Chondrocyte (in vitro differentiated cells): ENCODE measurements at regions not wholly inside any gene's neighbourhood (a gene's known extent, or its start where the extent isn't known, plus 50 kb on each side); places are given as distances from the start of the nearest gene placed in this dataset.

Source experiments
- DNase-seq: peaks from one replicate; pipeline ENCODE4 v3.0.0; 2021; ENCODE audit warnings: mixed read lengths, low spot score
- H3K27ac Mint-ChIP-seq: one replicate; pipeline ENCODE4 v1.8.0; 2021; ENCODE audit warnings: mild to moderate bottlenecking, moderate library complexity, mixed read lengths; ENCODE audit not compliant: unreplicated experiment
- H3K27me3 Mint-ChIP-seq: 2 replicates; pipeline ENCODE4 v1.8.0; 2021; ENCODE audit warnings: low read depth, mixed read lengths
- H3K36me3 Mint-ChIP-seq: 2 replicates; pipeline ENCODE4 v1.8.0; 2021; ENCODE audit warnings: low read depth, mixed read lengths
- H3K4me1 Mint-ChIP-seq: 2 replicates; pipeline ENCODE4 v1.8.0; 2021; ENCODE audit warnings: low read depth, mild to moderate bottlenecking, mixed read lengths
- H3K4me3 Mint-ChIP-seq: one replicate; pipeline ENCODE4 v1.8.0; 2021; ENCODE audit warnings: mild to moderate bottlenecking, moderate library complexity, mixed read lengths; ENCODE audit not compliant: unreplicated experiment
- H3K9me3 Mint-ChIP-seq: 2 replicates; pipeline ENCODE4 v1.8.0; 2021; ENCODE audit warnings: low read depth, mixed read lengths
- TF ChIP-seq, protein P1 (sequence below): fragments of 200-600 bp; sonication (generic); IDR thresholded peaks from 2 replicates; pipeline ENCODE4 v1.5.0; 2021; ENCODE audit warnings: antibody characterized with exemption, mild to moderate bottlenecking, moderate library complexity

DNA sequence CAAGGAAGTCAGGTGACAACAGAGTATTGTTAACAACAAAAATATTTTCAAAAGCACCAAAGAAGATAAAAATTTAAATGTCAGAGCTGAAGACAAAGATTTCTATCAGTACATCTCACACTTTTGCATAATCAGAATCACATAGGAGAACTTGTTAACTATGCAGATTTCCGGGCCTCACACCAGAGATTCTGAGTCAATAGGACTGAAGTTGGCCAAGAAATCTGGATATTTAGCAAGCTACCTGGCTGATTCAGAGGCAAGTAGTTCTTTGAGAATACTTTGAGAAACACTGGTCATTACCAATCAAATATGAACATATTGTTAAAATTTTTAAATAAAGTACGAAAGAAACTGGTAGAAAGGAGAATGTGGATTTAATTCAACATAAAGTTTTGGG, 80.5 kb upstream of the GLIS3 start:
- H3K36me3 Mint-ChIP-seq, result no peaks in the 10 kb centered on the region
- TF ChIP-seq, protein P1, sequence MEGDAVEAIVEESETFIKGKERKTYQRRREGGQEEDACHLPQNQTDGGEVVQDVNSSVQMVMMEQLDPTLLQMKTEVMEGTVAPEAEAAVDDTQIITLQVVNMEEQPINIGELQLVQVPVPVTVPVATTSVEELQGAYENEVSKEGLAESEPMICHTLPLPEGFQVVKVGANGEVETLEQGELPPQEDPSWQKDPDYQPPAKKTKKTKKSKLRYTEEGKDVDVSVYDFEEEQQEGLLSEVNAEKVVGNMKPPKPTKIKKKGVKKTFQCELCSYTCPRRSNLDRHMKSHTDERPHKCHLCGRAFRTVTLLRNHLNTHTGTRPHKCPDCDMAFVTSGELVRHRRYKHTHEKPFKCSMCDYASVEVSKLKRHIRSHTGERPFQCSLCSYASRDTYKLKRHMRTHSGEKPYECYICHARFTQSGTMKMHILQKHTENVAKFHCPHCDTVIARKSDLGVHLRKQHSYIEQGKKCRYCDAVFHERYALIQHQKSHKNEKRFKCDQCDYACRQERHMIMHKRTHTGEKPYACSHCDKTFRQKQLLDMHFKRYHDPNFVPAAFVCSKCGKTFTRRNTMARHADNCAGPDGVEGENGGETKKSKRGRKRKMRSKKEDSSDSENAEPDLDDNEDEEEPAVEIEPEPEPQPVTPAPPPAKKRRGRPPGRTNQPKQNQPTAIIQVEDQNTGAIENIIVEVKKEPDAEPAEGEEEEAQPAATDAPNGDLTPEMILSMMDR, result no peak

DNA sequence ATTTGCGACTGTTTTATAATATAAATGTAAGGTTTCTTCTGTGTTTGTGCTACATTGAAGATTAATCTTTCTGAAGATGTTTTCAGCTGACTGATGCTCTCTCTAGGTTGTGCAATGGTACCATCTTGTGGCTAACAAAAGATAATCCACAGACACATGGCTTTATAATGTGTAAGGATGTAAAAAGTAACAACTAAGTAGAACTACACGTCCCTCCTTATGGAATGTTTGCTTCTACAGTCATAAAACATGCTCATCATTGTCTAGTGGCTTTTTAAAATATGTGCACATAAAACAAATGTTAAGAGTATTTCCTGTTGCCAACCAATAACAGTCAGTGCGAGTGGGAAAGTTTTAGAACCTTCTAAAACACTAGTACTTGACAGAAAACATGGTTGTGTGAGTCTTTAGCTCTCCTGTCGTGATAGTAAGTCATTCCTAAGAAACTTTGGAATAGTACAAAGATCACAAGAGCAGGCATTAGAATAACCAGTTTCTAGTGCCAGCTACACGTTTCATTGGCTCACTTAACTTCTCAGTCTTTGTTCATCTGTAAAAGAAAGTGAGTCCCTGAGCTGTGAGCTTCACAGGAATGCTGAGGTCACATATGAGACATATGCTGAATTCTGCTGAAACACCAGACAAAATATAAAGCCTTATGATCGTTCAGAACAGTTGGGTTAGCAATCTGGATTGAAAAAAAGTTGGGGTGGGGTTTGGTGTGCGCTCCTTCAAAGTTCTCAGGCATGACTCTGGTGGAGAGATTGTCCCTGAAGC, 75.7 kb upstream of the GLIS3 start:
- Mint-ChIP-seq H3K4me1 (peaks cover 8% of the 10 kb centered on the region), H3K27ac (no peak overlapping the region), H3K36me3 (no peaks in the 10 kb centered on the region), H3K27me3 (peaks cover 2% of the 10 kb centered on the region), H3K4me3 (no peak overlapping the region), H3K9me3 (no peaks in the 10 kb centered on the region)
- DNase-seq, result no peak
- TF ChIP-seq, protein P1, result peak; percentile 87

More for the DNA sequence above, 80.5 kb upstream of the GLIS3 start:
- no peaks in the 10 kb centered on the region for H3K9me3 Mint-ChIP-seq
- H3K27ac Mint-ChIP-seq, result no peak overlapping the region
- peaks cover 7% of the 10 kb centered on the region for H3K4me1 Mint-ChIP-seq
- peaks cover 6% of the 10 kb centered on the region for H3K27me3 Mint-ChIP-seq
- no peak for DNase-seq
- no peak overlapping the region for H3K4me3 Mint-ChIP-seq

DNA sequence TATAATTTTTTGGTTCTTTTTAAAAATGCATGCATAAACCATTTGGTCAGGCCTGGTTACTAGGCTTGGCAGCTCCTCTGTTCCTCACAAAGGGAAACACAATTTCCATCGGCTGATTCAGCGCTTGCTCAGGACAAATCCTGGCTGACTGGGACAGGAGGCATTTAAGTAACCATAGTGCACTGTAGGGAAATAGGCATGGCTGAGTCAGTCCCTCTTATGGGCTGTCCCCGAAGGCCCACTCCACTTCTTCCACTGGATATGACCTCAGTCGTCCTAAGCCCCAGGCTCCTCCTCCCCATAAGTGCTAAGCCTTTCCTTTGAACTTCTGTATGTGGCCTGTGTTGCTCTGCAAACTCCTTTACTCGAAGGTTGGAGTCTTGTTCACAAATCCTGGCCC, 71.2 kb upstream of the GLIS3 start:
- Mint-ChIP-seq H3K27ac (no peak overlapping the region), H3K9me3 (no peaks in the 10 kb centered on the region), H3K36me3 (no peaks in the 10 kb centered on the region), H3K4me1 (peaks cover 8% of the 10 kb centered on the region), H3K27me3 (peaks cover 2% of the 10 kb centered on the region), H3K4me3 (no peak overlapping the region)
- TF ChIP-seq, protein P1, result no peak
- no peak for DNase-seq

DNA sequence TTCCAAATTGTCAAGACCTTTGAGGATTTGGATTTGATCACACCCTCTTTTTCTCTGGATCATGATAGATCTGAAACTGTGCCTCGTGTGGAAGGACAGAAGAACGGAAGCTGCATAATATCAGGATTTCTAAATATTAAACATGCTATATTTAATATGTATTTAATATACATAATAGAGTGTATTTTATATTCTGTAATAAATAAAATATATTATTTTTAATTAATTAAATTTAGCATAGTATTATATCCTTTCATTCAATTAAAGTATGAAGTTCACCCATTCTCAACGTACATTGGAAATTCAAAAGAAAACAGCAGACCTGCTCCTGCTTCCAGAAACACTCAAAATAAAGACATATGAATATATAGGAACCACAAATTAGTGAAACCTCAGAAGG, 70.6 kb upstream of the GLIS3 start:
- Mint-ChIP-seq H3K36me3 (no peaks in the 10 kb centered on the region), H3K27me3 (peaks cover 2% of the 10 kb centered on the region), H3K9me3 (no peaks in the 10 kb centered on the region), H3K4me3 (no peak overlapping the region), H3K27ac (no peak overlapping the region), H3K4me1 (peaks cover 2% of the 10 kb centered on the region)
- DNase-seq, result no peak
- TF ChIP-seq, protein P1, result no peak

DNA sequence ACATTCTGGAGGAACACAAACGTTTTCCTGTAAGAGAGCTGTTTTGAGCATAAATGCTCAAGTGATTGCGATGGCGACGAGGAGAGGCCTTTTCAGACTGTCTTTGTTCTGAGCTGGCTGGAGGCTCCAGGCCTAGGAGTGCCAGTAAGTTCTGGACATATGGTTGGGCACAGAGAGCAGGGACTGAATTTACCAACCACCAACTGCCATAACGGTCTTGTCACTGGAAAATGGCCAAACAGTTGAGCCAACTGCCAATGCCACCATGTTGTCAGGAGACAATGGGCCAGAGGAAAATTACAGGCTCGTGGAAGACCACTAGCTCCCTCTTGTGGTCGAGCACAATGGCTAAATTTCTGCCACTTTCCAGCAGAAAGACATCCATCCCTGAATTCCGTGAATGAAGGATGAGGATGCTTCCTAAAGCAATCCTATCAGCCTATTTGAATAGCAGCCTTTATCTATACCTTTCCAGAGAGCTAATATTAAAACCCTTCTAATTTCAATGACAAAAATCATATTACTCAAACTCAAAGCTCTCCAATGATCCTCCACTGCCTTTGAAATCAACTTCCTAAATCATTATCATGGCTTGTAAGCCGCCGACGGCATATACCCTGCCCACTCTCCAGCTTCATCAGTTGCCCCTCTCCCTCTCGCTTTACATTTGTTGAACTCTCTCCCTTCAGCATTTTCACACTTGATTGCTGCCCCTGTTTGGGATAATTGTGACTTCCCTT, 66.9 kb upstream of the GLIS3 start:
- TF ChIP-seq, protein P1, result peak; percentile 83
- H3K27me3 Mint-ChIP-seq, result peaks cover 2% of the 10 kb centered on the region
- H3K27ac Mint-ChIP-seq, result no peak overlapping the region
- DNase-seq, result no peak
- H3K4me3 Mint-ChIP-seq, result no peak overlapping the region
- no peaks in the 10 kb centered on the region for H3K4me1 Mint-ChIP-seq
- H3K36me3 Mint-ChIP-seq, result no peaks in the 10 kb centered on the region
- H3K9me3 Mint-ChIP-seq, result no peaks in the 10 kb centered on the region
